K562 (cell line): ENCODE measurements at regions not wholly inside any gene's neighbourhood (a gene's known extent, or its start where the extent isn't known, plus 50 kb on each side); places are given as distances from the start of the nearest gene placed in this dataset.

Experiments used
- ATAC-seq: fragments of 200-7000 bp; cut with Tn5 transposase; 3 replicates; pipeline ENCODE4 v1.9.1; 2020; ENCODE audit warnings: moderate library complexity
- BruUV-seq: library from RNA; stranded (reverse); fragments of 400-500 nt; replicated peaks from 2 replicates; lab custom pipeline; 2021; lab: Mats Ljungman, UMichigan
- CTCF ChIA-PET: fragments of 300-600 bp; formaldehyde crosslinking; extraction: SDS; loops from one replicate; lab custom pipeline; 2021; ENCODE audit warnings: low intra/inter-chr PET ratio; lab: Yijun Ruan, JAX
- POLR2A ChIA-PET: fragments of 300-600, 350-650 bp; sonication (Branson Sonifier 250); formaldehyde crosslinking; extraction: SDS; loops from one replicate; lab custom pipeline; 2021; ENCODE audit warnings: antibody characterized with exemption, inconsistent platforms; lab: Yijun Ruan, JAX
- DNase-seq, 4 experiments: peaks; one replicate each; pipeline versions ENCODE4 v3.0.0 to v3.0.0-alpha.2; 2011 to 2018; ENCODE audit warnings: low spot score in 3 of 4, mixed read lengths in 3 of 4; ENCODE audit errors: extremely low read depth in 1 of 4
- FAIRE-seq: peaks from 2 replicates; lab custom pipeline; 2011; peaks lifted over from hg19 to GRCh38; lab: Jason Lieb, UNC
- H2AFZ ChIP-seq: 2 replicates; pipeline ENCODE4 v1.6.0; 2011; ENCODE audit warnings: low read depth, low read length, control low read depth, inconsistent platforms
- H3K27ac ChIP-seq: fragments of 200-600 bp; 3 replicates; pipeline ENCODE4 v1.8.0; 2011; ENCODE audit warnings: low read depth, mild to moderate bottlenecking, control low read depth, inconsistent platforms, low read length, moderate library complexity, mixed read lengths; ENCODE audit errors: extremely low read depth
- H3K27me3 ChIP-seq, 2 experiments: fragments of 300-600 bp in 1 of 2; 2 replicates in 1 of 2; 3 replicates in 1 of 2; pipeline versions ENCODE4 v1.6.0 to v1.8.0; 2011; ENCODE audit warnings: inconsistent platforms in 2 of 2, low read length in 2 of 2, mild to moderate bottlenecking in 1 of 2, mixed read lengths in 1 of 2, moderate library complexity in 1 of 2; ENCODE audit not compliant: control insufficient read depth in 2 of 2, insufficient read depth in 2 of 2
- H3K36me3 ChIP-seq: fragments of 300-600 bp; 3 replicates; pipeline ENCODE4 v1.8.0; 2011; ENCODE audit warnings: mild to moderate bottlenecking, low read length, inconsistent platforms; ENCODE audit not compliant: control insufficient read depth, insufficient read depth
- H3K4me1 ChIP-seq, 2 experiments: fragments of 200-600 bp in 1 of 2; replicated peaks in 1 of 2; 2 replicates in 1 of 2; 3 replicates in 1 of 2; pipeline versions ENCODE4 v1.5.1 to v1.8.0; 2011; ENCODE audit warnings: inconsistent platforms in 2 of 2, low read length in 2 of 2, mild to moderate bottlenecking in 1 of 2, mixed read lengths in 1 of 2, moderate library complexity in 1 of 2; ENCODE audit not compliant: control insufficient read depth in 2 of 2, insufficient read depth in 2 of 2
- H3K4me2 ChIP-seq: 2 replicates; pipeline ENCODE4 v1.6.1; 2011; ENCODE audit warnings: low read length, control low read depth, inconsistent platforms, mixed read lengths; ENCODE audit not compliant: insufficient read depth
- H3K4me3 ChIP-seq: fragments of 200-600 bp; sonication (generic), shearing (Covaris generic); 2 replicates; pipeline ENCODE4 v1.5.1; 2016; ENCODE audit warnings: control low read depth, inconsistent platforms
- H3K79me2 ChIP-seq: fragments of 200-600 bp; 3 replicates; pipeline ENCODE4 v1.8.0; 2011; ENCODE audit warnings: low read length, inconsistent platforms; ENCODE audit not compliant: control insufficient read depth, insufficient read depth
- H3K9ac ChIP-seq, 2 experiments: 2 replicates each; pipeline versions ENCODE4 v1.6.0 to v1.6.1; 2011; ENCODE audit warnings: low read depth in 2 of 2, low read length in 2 of 2, control low read depth in 1 of 2, inconsistent platforms in 1 of 2, mild to moderate bottlenecking in 1 of 2, mixed read lengths in 1 of 2; ENCODE audit not compliant: insufficient read depth in 1 of 2
- H3K9me1 ChIP-seq: one replicate; pipeline ENCODE4 v1.6.0; 2011; ENCODE audit warnings: inconsistent platforms, mild to moderate bottlenecking, low read length, moderate library complexity; ENCODE audit not compliant: control insufficient read depth, insufficient read depth
- H3K9me3 ChIP-seq: replicated peaks from 2 replicates; pipeline ENCODE4 v1.5.1; 2011; ENCODE audit warnings: low read depth, low read length, inconsistent platforms; ENCODE audit not compliant: control insufficient read depth, insufficient read depth
- H4K20me1 ChIP-seq: replicated peaks from 2 replicates; pipeline ENCODE4 v1.6.1; 2011; ENCODE audit warnings: low read length, inconsistent platforms, mixed read lengths; ENCODE audit not compliant: control insufficient read depth, insufficient read depth
- ARID2 ChIP-seq: fragments of 450-650 bp; IDR thresholded peaks from 2 replicates; pipeline ENCODE4 v1.6.1; 2017; ENCODE audit warnings: antibody characterized with exemption, mild to moderate bottlenecking
- EP300 ChIP-seq: IDR thresholded peaks from 2 replicates; pipeline ENCODE4 v1.6.1; 2012; ENCODE audit warnings: low read length, improper control_type of control experiment
- NUFIP1 ChIP-seq: fragments of 450-650 bp; IDR thresholded peaks from 2 replicates; pipeline ENCODE4 v1.6.1; 2018; ENCODE audit not compliant: partially characterized antibody
- WGBS: fragments of 100-300 bp; shearing (Covaris generic); methylation state at CpG from one replicate; pipeline ENCODE4 v1.1.6; 2016; ENCODE audit warnings: low coverage, mixed read lengths; ENCODE audit not compliant: insufficient coverage; ENCODE audit errors: missing lambda C conversion rate; 5-methylcytosine and 5-hydroxymethylcytosine counted together
- in situ Hi-C: fragments of 300-500 bp; cut with MboI; formaldehyde crosslinking; loops from 4 replicates; pipeline ENCODE4 v1.15.0; 2018; ENCODE audit warnings: inconsistent platforms, mixed read lengths
- intact Hi-C: fragments of 100-400 bp; cut with micrococcal nuclease; formaldehyde crosslinking; loops from 2 replicates; pipeline ENCODE4 v1.14.2; 2022
- TF ChIP-seq, protein P1 (sequence below): fragments of 150-350 bp; IDR thresholded peaks from 2 replicates; pipeline ENCODE4 v1.6.1; 2014; ENCODE audit warnings: low read depth, mild to moderate bottlenecking, low read length, borderline replicate concordance

DNA sequence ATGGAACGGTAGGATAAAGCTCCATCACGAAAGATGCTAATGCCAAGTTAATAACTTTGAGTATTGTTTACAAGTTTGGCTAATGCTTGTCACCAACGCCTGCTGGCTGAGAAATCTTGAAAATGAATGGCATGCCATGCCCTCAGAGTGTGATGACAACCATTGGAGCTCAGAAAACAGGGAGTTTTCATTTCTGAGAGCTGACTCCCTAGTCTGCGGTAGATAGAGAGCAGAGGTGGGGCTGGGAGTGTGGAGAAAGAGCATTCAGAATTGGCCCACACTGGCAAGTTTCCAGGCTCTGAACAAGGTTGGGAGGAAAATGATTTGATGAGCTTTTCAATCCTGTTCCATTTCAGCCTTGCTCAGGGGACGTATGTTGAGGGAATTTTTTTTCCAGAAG, 183.9 kb downstream of the CPEB2 start:
- Histone ChIP-seq H3K4me3 (no peak overlapping the region), H3K27me3 (no peaks in the 10 kb centered on the region), H3K27ac (no peak overlapping the region), H3K9me1 (no peaks in the 10 kb centered on the region), H3K4me1 (no peaks in the 10 kb centered on the region), H2AFZ (no peak overlapping the region), H4K20me1 (no peaks in the 10 kb centered on the region), H3K36me3 (no peaks in the 10 kb centered on the region), H3K79me2 (no peaks in the 10 kb centered on the region), H3K9ac (no peak overlapping the region), H3K9me3 (no peaks in the 10 kb centered on the region), H3K4me2 (no peak overlapping the region)
- intact Hi-C loops: no loop called here
- ChIA-PET CTCF (no interaction called here), POLR2A (interaction anchor here (0.6 kb wide), 1 partner anchor 19 kb away, joined by 4 read pairs; no protein-coding TSS in a partner anchor)
- no peak for TF ChIP-seq ARID2
- TF ChIP-seq, protein P1, sequence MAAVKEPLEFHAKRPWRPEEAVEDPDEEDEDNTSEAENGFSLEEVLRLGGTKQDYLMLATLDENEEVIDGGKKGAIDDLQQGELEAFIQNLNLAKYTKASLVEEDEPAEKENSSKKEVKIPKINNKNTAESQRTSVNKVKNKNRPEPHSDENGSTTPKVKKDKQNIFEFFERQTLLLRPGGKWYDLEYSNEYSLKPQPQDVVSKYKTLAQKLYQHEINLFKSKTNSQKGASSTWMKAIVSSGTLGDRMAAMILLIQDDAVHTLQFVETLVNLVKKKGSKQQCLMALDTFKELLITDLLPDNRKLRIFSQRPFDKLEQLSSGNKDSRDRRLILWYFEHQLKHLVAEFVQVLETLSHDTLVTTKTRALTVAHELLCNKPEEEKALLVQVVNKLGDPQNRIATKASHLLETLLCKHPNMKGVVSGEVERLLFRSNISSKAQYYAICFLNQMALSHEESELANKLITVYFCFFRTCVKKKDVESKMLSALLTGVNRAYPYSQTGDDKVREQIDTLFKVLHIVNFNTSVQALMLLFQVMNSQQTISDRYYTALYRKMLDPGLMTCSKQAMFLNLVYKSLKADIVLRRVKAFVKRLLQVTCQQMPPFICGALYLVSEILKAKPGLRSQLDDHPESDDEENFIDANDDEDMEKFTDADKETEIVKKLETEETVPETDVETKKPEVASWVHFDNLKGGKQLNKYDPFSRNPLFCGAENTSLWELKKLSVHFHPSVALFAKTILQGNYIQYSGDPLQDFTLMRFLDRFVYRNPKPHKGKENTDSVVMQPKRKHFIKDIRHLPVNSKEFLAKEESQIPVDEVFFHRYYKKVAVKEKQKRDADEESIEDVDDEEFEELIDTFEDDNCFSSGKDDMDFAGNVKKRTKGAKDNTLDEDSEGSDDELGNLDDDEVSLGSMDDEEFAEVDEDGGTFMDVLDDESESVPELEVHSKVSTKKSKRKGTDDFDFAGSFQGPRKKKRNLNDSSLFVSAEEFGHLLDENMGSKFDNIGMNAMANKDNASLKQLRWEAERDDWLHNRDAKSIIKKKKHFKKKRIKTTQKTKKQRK: no peak
- no peak for TF ChIP-seq EP300
- TF ChIP-seq NUFIP1: no peak
- DNase-seq: no peak
- no TSS peak for BruUV-seq
- no peak for ATAC-seq
- in situ Hi-C loops: no loop called here
- WGBS: 4% methylated on average over 5 of the region's 5 CpGs
- no peak for FAIRE-seq
